ENCODE measurements at regions not wholly inside any gene's neighbourhood (a gene's known extent, or its start where the extent isn't known, plus 50 kb on each side); places are given as distances from the start of the nearest gene placed in this dataset.

GRCh38 chr3:147729641-147730040 lies 320.5 kb downstream of the ZIC1 start:
- Mint-ChIP-seq H3K4me1 (peaks cover 26% of the 10 kb centered on the region), H3K27me3 (ENCODE audit: insufficient read depth, low read depth, poor library complexity) (no peaks in the 10 kb centered on the region), H3K9me3 (peaks cover 6% of the 10 kb centered on the region; the same call in 1 of the 3 replicates), H3K27ac (no peak overlapping the region), H3K36me3 (ENCODE audit: low read depth) (no peaks in the 10 kb centered on the region), H3K4me3 (no peak overlapping the region)
- Histone ChIP-seq H4K20me1 (replicated peaks; ENCODE audit: insufficient read depth) (no peaks in the 10 kb centered on the region), H3K4me1 (ENCODE audit: insufficient read depth) (peaks cover 28% of the 10 kb centered on the region), H3F3A (replicated peaks; ENCODE audit: low read depth) (no peaks in the 10 kb centered on the region), H3K4me2 (no peak overlapping the region), H3K9me2 (ENCODE audit: insufficient read depth) (no peaks in the 10 kb centered on the region), H3K27ac (ENCODE audit: low read depth) (no peak overlapping the region), H3K36me3 (ENCODE audit: insufficient read depth) (no peaks in the 10 kb centered on the region), H3K4me3 (no peak overlapping the region), H3K79me2 (replicated peaks; ENCODE audit: insufficient read depth) (no peaks in the 10 kb centered on the region), H3K27me3 (ENCODE audit: insufficient read depth) (no peaks in the 10 kb centered on the region), H2AFZ (no peak overlapping the region)
- no peak for DNase-seq (ENCODE audit: low spot score)
- TF ChIP-seq POLR2AphosphoS5 (IDR thresholded peaks at IDR 0.05; ENCODE audit: low read depth): no peak
- no peak for TF ChIP-seq ETS1 (IDR thresholded peaks at IDR 0.05)
- TF ChIP-seq, protein P1, sequence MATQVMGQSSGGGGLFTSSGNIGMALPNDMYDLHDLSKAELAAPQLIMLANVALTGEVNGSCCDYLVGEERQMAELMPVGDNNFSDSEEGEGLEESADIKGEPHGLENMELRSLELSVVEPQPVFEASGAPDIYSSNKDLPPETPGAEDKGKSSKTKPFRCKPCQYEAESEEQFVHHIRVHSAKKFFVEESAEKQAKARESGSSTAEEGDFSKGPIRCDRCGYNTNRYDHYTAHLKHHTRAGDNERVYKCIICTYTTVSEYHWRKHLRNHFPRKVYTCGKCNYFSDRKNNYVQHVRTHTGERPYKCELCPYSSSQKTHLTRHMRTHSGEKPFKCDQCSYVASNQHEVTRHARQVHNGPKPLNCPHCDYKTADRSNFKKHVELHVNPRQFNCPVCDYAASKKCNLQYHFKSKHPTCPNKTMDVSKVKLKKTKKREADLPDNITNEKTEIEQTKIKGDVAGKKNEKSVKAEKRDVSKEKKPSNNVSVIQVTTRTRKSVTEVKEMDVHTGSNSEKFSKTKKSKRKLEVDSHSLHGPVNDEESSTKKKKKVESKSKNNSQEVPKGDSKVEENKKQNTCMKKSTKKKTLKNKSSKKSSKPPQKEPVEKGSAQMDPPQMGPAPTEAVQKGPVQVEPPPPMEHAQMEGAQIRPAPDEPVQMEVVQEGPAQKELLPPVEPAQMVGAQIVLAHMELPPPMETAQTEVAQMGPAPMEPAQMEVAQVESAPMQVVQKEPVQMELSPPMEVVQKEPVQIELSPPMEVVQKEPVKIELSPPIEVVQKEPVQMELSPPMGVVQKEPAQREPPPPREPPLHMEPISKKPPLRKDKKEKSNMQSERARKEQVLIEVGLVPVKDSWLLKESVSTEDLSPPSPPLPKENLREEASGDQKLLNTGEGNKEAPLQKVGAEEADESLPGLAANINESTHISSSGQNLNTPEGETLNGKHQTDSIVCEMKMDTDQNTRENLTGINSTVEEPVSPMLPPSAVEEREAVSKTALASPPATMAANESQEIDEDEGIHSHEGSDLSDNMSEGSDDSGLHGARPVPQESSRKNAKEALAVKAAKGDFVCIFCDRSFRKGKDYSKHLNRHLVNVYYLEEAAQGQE (IDR thresholded peaks at IDR 0.05; ENCODE audit: unreplicated experiment): no peak
- TF ChIP-seq ZNF331 (CRISPR knock-in tag; IDR thresholded peaks at IDR 0.05; ENCODE audit: low read depth): no peak
- TF ChIP-seq, protein P2, sequence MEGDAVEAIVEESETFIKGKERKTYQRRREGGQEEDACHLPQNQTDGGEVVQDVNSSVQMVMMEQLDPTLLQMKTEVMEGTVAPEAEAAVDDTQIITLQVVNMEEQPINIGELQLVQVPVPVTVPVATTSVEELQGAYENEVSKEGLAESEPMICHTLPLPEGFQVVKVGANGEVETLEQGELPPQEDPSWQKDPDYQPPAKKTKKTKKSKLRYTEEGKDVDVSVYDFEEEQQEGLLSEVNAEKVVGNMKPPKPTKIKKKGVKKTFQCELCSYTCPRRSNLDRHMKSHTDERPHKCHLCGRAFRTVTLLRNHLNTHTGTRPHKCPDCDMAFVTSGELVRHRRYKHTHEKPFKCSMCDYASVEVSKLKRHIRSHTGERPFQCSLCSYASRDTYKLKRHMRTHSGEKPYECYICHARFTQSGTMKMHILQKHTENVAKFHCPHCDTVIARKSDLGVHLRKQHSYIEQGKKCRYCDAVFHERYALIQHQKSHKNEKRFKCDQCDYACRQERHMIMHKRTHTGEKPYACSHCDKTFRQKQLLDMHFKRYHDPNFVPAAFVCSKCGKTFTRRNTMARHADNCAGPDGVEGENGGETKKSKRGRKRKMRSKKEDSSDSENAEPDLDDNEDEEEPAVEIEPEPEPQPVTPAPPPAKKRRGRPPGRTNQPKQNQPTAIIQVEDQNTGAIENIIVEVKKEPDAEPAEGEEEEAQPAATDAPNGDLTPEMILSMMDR (conservative IDR thresholded peaks at IDR 0.05; ENCODE audit: low read depth in 2 of 2): no peak
- no peak for TF ChIP-seq EZH2 (IDR thresholded peaks at IDR 0.05; ENCODE audit: low read depth, unreplicated experiment)
- TF ChIP-seq CREB1 (CRISPR knock-in tag; IDR thresholded peaks at IDR 0.05; ENCODE audit: low read depth): no peak
- TF ChIP-seq, protein P3, sequence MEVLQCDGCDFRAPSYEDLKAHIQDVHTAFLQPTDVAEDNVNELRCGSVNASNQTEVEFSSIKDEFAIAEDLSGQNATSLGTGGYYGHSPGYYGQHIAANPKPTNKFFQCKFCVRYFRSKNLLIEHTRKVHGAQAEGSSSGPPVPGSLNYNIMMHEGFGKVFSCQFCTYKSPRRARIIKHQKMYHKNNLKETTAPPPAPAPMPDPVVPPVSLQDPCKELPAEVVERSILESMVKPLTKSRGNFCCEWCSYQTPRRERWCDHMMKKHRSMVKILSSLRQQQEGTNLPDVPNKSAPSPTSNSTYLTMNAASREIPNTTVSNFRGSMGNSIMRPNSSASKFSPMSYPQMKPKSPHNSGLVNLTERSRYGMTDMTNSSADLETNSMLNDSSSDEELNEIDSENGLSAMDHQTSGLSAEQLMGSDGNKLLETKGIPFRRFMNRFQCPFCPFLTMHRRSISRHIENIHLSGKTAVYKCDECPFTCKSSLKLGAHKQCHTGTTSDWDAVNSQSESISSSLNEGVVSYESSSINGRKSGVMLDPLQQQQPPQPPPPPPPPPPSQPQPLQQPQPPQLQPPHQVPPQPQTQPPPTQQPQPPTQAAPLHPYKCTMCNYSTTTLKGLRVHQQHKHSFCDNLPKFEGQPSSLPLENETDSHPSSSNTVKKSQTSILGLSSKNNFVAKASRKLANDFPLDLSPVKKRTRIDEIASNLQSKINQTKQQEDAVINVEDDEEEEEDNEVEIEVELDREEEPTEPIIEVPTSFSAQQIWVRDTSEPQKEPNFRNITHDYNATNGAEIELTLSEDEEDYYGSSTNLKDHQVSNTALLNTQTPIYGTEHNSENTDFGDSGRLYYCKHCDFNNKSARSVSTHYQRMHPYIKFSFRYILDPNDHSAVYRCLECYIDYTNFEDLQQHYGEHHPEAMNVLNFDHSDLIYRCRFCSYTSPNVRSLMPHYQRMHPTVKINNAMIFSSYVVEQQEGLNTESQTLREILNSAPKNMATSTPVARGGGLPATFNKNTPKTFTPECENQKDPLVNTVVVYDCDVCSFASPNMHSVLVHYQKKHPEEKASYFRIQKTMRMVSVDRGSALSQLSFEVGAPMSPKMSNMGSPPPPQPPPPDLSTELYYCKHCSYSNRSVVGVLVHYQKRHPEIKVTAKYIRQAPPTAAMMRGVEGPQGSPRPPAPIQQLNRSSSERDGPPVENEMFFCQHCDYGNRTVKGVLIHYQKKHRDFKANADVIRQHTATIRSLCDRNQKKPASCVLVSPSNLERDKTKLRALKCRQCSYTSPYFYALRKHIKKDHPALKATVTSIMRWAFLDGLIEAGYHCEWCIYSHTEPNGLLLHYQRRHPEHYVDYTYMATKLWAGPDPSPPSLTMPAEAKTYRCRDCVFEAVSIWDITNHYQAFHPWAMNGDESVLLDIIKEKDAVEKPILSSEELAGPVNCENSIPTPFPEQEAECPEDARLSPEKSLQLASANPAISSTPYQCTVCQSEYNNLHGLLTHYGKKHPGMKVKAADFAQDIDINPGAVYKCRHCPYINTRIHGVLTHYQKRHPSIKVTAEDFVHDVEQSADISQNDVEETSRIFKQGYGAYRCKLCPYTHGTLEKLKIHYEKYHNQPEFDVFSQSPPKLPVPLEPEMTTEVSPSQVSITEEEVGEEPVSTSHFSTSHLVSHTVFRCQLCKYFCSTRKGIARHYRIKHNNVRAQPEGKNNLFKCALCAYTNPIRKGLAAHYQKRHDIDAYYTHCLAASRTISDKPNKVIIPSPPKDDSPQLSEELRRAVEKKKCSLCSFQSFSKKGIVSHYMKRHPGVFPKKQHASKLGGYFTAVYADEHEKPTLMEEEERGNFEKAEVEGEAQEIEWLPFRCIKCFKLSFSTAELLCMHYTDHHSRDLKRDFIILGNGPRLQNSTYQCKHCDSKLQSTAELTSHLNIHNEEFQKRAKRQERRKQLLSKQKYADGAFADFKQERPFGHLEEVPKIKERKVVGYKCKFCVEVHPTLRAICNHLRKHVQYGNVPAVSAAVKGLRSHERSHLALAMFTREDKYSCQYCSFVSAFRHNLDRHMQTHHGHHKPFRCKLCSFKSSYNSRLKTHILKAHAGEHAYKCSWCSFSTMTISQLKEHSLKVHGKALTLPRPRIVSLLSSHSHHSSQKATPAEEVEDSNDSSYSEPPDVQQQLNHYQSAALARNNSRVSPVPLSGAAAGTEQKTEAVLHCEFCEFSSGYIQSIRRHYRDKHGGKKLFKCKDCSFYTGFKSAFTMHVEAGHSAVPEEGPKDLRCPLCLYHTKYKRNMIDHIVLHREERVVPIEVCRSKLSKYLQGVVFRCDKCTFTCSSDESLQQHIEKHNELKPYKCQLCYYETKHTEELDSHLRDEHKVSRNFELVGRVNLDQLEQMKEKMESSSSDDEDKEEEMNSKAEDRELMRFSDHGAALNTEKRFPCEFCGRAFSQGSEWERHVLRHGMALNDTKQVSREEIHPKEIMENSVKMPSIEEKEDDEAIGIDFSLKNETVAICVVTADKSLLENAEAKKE (CRISPR knock-in tag; IDR thresholded peaks at IDR 0.05): no peak
- no peak for TF ChIP-seq ZNF114 (CRISPR knock-in tag; IDR thresholded peaks at IDR 0.05)
- no peak for TF ChIP-seq STAT1 (IDR thresholded peaks at IDR 0.05; ENCODE audit: unreplicated experiment)
- no peak for ATAC-seq

Measured in GM23338 (cell line).